Dendritic cell treated with granulocyte-macrophage colony-stimulating factor and Interleukin-4, amounts not matched to agents 40 ng/mL and 50 ng/mL, for 4 days (primary cell): ENCODE measurements at regions not wholly inside any gene's neighbourhood (a gene's known extent, or its start where the extent isn't known, plus 50 kb on each side); places are given as distances from the start of the nearest gene placed in this dataset.

Experiments used
- H3K27ac Mint-ChIP-seq: one replicate; pipeline ENCODE4 v1.8.0; 2022; ENCODE audit warnings: mild to moderate bottlenecking, mixed read lengths
- H3K27me3 Mint-ChIP-seq: one replicate; pipeline ENCODE4 v1.8.0; 2022; ENCODE audit warnings: mild to moderate bottlenecking, mixed read lengths
- H3K36me3 Mint-ChIP-seq: one replicate; pipeline ENCODE4 v1.8.0; 2022; ENCODE audit warnings: low read depth, mixed read lengths
- H3K4me1 Mint-ChIP-seq: one replicate; pipeline ENCODE4 v1.8.0; 2022; ENCODE audit warnings: low read depth, mixed read lengths
- H3K4me3 Mint-ChIP-seq: one replicate; pipeline ENCODE4 v1.8.0; 2022; ENCODE audit warnings: mild to moderate bottlenecking, moderate library complexity, mixed read lengths
- H3K9me3 Mint-ChIP-seq: one replicate; pipeline ENCODE4 v1.8.0; 2022; ENCODE audit warnings: mixed read lengths
- intact Hi-C: fragments of 100-400 bp; cut with micrococcal nuclease; formaldehyde crosslinking; loops from one replicate; pipeline ENCODE4 v1.15.0; 2022

- Mint-ChIP-seq H3K4me1 (peaks cover 7% of the 10 kb centered on the region), H3K9me3 (no peaks in the 10 kb centered on the region)
Measured at GRCh38 chr5:74131250-74131649, 505.3 kb downstream of the ARHGEF28 start.

GRCh38 chr5:74130155-74130897 is 504.3 kb downstream of the ARHGEF28 start:
- H3K4me1 Mint-ChIP-seq = peaks cover 7% of the 10 kb centered on the region
- no peak overlapping the region for H3K27ac Mint-ChIP-seq
- no peak overlapping the region for H3K4me3 Mint-ChIP-seq
- no peaks in the 10 kb centered on the region for H3K36me3 Mint-ChIP-seq
- H3K27me3 Mint-ChIP-seq = peaks cover 16% of the 10 kb centered on the region
- intact Hi-C loops = no loop called here
- H3K9me3 Mint-ChIP-seq = no peaks in the 10 kb centered on the region

More at GRCh38 chr5:74131250-74131649, 505.3 kb downstream of the ARHGEF28 start:
- peaks cover 19% of the 10 kb centered on the region for H3K27me3 Mint-ChIP-seq
- no peaks in the 10 kb centered on the region for H3K36me3 Mint-ChIP-seq
- H3K27ac Mint-ChIP-seq = no peak overlapping the region
- intact Hi-C loops = no loop called here
- no peak overlapping the region for H3K4me3 Mint-ChIP-seq

GRCh38 chr5:74127381-74128320 is 501.7 kb downstream of the ARHGEF28 start:
- no peaks in the 10 kb centered on the region for H3K9me3 Mint-ChIP-seq
- no peak overlapping the region for H3K27ac Mint-ChIP-seq
- no peak overlapping the region for H3K4me3 Mint-ChIP-seq
- no peaks in the 10 kb centered on the region for H3K36me3 Mint-ChIP-seq
- H3K27me3 Mint-ChIP-seq = peaks cover 16% of the 10 kb centered on the region
- intact Hi-C loops = no loop called here
- peaks cover 7% of the 10 kb centered on the region for H3K4me1 Mint-ChIP-seq

GRCh38 chr5:74126294-74126693 is 500.3 kb downstream of the ARHGEF28 start:
- Mint-ChIP-seq H3K27ac (no peak overlapping the region), H3K36me3 (no peaks in the 10 kb centered on the region), H3K27me3 (peaks cover 16% of the 10 kb centered on the region), H3K4me3 (no peak overlapping the region), H3K4me1 (peaks cover 7% of the 10 kb centered on the region), H3K9me3 (no peaks in the 10 kb centered on the region)
- intact Hi-C loops = no loop called here

DNA sequence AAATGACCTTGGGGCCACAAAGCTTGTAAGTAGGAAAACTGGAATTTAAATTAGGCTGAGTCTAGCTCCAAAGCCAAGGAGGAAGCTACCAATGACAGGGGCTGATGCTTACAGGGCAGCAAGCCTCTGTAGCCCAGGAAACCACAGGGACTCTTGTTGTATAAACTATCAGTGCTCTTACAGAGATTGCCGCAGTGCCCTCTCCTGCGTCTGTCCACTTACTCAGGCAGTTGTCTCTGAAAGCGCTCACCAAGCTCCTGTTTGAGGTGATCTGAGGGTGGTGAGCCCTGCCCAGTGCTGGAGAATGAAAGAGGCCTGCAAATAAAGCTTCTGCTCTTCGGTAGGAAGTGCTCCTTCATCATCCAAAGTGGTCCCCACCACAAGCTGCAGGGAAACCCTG is 498.8 kb downstream of the ARHGEF28 start:
- no peak overlapping the region for H3K4me3 Mint-ChIP-seq
- H3K27ac Mint-ChIP-seq = no peak overlapping the region
- intact Hi-C loops = no loop called here
- peaks cover 7% of the 10 kb centered on the region for H3K4me1 Mint-ChIP-seq
- peaks cover 12% of the 10 kb centered on the region for H3K27me3 Mint-ChIP-seq
- no peaks in the 10 kb centered on the region for H3K36me3 Mint-ChIP-seq
- H3K9me3 Mint-ChIP-seq = no peaks in the 10 kb centered on the region

DNA sequence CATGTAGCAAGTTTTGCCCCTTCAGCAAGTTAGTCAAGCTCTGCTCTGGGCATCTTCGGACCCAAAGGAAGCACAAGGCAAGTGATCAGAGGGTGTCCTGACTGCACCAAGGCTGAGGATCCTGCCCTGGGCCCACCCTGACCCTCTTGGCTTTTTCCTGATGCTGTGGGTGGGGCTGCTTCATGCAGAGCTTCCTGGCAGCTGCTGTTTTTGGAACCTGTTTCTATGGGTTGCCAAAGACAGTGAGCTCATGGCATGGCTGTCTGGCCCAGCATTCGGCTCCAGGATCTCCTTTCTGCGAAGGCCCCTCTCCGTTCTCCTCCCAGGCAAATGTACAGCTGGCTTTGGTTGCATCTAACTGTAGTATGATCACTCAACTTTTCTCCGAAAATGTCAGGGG is 497.9 kb downstream of the ARHGEF28 start:
- Mint-ChIP-seq H3K27me3 (peaks cover 12% of the 10 kb centered on the region), H3K4me1 (peaks cover 7% of the 10 kb centered on the region), H3K27ac (no peak overlapping the region), H3K36me3 (no peaks in the 10 kb centered on the region), H3K9me3 (no peaks in the 10 kb centered on the region), H3K4me3 (no peak overlapping the region)
- intact Hi-C loops = no loop called here

DNA sequence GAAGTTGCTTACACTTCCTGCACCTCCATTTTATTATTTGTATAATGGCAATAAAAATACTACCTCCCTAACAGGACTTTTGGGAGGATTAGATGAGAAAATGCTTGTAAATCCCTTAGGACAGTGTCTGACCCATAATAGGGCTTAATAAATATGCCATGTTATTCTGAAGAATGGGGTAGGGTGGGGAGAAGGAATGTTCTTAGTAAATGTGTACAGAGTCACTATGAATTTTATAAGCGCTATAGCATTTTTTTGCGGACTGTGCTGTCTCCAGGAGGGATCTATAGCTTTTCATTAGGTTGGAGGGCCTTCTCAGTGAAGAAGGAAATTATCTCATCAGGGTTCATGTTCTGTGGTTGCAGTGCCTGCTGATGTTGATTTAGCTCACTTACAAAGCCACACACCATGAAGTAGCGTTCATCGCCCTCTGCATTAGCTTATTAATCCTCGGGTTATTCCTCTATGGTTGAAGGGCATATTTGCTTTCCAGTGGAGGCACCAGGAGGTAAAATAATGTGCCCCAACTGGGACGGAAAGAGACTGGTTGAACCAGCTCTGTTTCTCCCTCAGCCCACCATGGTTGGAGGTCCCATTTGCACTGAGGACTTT is 497.1 kb downstream of the ARHGEF28 start:
- H3K9me3 Mint-ChIP-seq = no peaks in the 10 kb centered on the region
- intact Hi-C loops = no loop called here
- H3K4me3 Mint-ChIP-seq = no peak overlapping the region

GRCh38 chr5:74122175-74122574 is 496.2 kb downstream of the ARHGEF28 start:
- no peaks in the 10 kb centered on the region for H3K9me3 Mint-ChIP-seq
- H3K27me3 Mint-ChIP-seq = peaks cover 2% of the 10 kb centered on the region
- intact Hi-C loops = no loop called here
- no peaks in the 10 kb centered on the region for H3K36me3 Mint-ChIP-seq
- no peak overlapping the region for H3K4me3 Mint-ChIP-seq
- no peak overlapping the region for H3K27ac Mint-ChIP-seq
- H3K4me1 Mint-ChIP-seq = no peaks in the 10 kb centered on the region

More for the DNA sequence above, 497.1 kb downstream of the ARHGEF28 start:
- H3K27ac Mint-ChIP-seq = no peak overlapping the region
- peaks cover 5% of the 10 kb centered on the region for H3K4me1 Mint-ChIP-seq
- H3K27me3 Mint-ChIP-seq = peaks cover 9% of the 10 kb centered on the region
- no peaks in the 10 kb centered on the region for H3K36me3 Mint-ChIP-seq

DNA sequence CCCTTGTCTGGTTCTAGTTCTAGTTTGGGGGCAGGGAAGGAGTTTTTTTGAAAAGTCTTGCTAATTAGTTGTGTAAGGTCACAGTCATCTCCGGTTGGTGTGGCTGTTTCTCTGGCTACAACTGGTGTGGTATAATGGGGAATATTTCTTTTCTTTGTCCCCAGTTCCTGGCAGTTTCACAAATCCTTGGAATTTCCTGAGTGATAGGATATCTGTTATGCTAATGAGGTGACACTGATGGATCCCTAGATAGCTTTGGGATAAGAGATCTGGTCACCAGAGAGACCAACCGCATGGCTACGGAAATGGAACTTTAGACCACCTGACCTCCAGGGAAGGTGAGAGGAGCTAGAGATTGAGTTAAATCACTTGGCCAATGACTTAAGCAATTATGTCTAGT is 494.6 kb downstream of the ARHGEF28 start:
- Mint-ChIP-seq H3K4me3 (no peak overlapping the region), H3K36me3 (no peaks in the 10 kb centered on the region), H3K4me1 (no peaks in the 10 kb centered on the region), H3K27me3 (no peaks in the 10 kb centered on the region), H3K9me3 (no peaks in the 10 kb centered on the region), H3K27ac (no peak overlapping the region)
- intact Hi-C loops = no loop called here

GRCh38 chr5:74118071-74118470 is 492.1 kb downstream of the ARHGEF28 start:
- H3K27ac Mint-ChIP-seq = no peak overlapping the region
- H3K4me1 Mint-ChIP-seq = no peaks in the 10 kb centered on the region
- no peak overlapping the region for H3K4me3 Mint-ChIP-seq
- intact Hi-C loops = no loop called here
- H3K27me3 Mint-ChIP-seq = peaks cover 2% of the 10 kb centered on the region
- no peaks in the 10 kb centered on the region for H3K9me3 Mint-ChIP-seq
- no peaks in the 10 kb centered on the region for H3K36me3 Mint-ChIP-seq

- peaks cover 5% of the 10 kb centered on the region for H3K27me3 Mint-ChIP-seq
- no peaks in the 10 kb centered on the region for H3K9me3 Mint-ChIP-seq
- H3K4me3 Mint-ChIP-seq = no peak overlapping the region
- intact Hi-C loops = no loop called here
- no peak overlapping the region for H3K27ac Mint-ChIP-seq
- no peaks in the 10 kb centered on the region for H3K36me3 Mint-ChIP-seq
- H3K4me1 Mint-ChIP-seq = no peaks in the 10 kb centered on the region
Measured at GRCh38 chr5:74116984-74117383, 491.0 kb downstream of the ARHGEF28 start.

DNA sequence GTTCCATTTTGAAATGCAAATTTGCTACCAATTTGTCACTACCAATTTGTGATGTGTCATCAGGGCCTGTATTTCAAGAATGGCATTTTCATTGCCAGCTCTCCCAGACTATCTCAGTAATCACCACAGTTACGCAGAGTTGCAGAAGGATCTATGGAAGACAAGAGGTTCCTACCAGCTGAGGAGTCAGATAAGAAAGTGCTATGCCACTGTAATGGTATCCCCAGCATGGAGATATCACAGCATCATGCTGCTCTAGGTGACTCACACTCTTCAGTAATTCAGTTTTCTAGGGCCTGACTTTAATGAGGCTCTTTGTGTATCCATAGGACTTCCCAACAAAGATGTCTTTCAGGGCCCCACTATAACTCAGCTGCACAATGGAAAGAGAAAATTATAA is 490.3 kb downstream of the ARHGEF28 start:
- Mint-ChIP-seq H3K36me3 (no peaks in the 10 kb centered on the region), H3K27ac (no peak overlapping the region), H3K4me3 (no peak overlapping the region), H3K9me3 (no peaks in the 10 kb centered on the region), H3K4me1 (no peaks in the 10 kb centered on the region), H3K27me3 (peaks cover 5% of the 10 kb centered on the region)
- intact Hi-C loops = no loop called here

DNA sequence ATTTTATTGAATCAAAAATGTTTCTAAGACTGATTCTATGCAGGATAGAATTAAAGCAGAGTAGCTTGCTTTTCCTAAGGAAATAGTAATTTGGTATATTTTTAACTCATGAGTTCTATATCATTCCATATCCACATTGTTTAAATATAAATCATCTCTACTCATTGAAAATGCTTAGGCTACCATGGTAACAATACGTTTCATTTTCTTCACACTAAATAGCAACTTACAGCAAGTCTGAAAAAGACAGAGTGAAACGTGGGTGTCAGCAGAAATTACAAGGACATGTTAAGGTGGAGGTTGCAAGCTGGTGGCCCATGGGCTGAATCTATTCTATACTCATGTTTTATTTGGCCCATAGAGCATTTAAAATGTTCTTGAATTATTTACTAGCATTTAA is 487.9 kb downstream of the ARHGEF28 start:
- no peak overlapping the region for H3K4me3 Mint-ChIP-seq
- H3K27me3 Mint-ChIP-seq = peaks cover 7% of the 10 kb centered on the region
- intact Hi-C loops = no loop called here
- H3K36me3 Mint-ChIP-seq = no peaks in the 10 kb centered on the region
- no peaks in the 10 kb centered on the region for H3K9me3 Mint-ChIP-seq
- no peaks in the 10 kb centered on the region for H3K4me1 Mint-ChIP-seq
- H3K27ac Mint-ChIP-seq = no peak overlapping the region

- intact Hi-C loops = no loop called here
- no peaks in the 10 kb centered on the region for H3K4me1 Mint-ChIP-seq
- no peak overlapping the region for H3K27ac Mint-ChIP-seq
- H3K36me3 Mint-ChIP-seq = no peaks in the 10 kb centered on the region
- no peak overlapping the region for H3K4me3 Mint-ChIP-seq
- H3K9me3 Mint-ChIP-seq = no peaks in the 10 kb centered on the region
- peaks cover 7% of the 10 kb centered on the region for H3K27me3 Mint-ChIP-seq
Measured at GRCh38 chr5:74113196-74113540, 487.2 kb downstream of the ARHGEF28 start.
